GM11168 (cell line): ENCODE measurements at regions not wholly inside any gene's neighbourhood (a gene's known extent, or its start where the extent isn't known, plus 50 kb on each side); places are given as distances from the start of the nearest gene placed in this dataset.

Source experiments
- in situ Hi-C: fragments of 300-500 bp; cut with MboI; formaldehyde crosslinking; loops from one replicate; pipeline ENCODE4 v1.12.0; 2022; ENCODE audit warnings: low sequenced_read_pairs; ENCODE audit not compliant: unreplicated experiment

DNA sequence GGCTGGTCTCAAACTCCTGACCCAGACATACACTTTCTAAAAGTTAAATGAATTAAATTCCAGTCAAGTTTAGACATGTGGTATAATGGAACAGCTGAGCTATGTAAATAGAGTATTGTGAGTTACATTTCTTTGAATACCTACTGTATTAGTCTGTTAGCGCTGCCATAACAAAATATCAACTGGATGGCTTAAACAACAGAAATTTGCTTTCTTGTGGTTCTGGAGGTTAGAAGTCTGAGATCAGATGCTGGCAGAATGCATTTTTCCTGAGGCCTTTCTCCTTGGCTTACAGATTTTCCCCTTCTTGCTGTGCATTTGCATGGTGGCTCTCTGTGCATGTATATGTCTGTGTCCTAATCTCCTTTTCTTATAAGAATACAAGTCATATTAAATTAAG, 101.5 kb upstream of the TGFBR2 start:
- in situ Hi-C loops = no loop called here

DNA sequence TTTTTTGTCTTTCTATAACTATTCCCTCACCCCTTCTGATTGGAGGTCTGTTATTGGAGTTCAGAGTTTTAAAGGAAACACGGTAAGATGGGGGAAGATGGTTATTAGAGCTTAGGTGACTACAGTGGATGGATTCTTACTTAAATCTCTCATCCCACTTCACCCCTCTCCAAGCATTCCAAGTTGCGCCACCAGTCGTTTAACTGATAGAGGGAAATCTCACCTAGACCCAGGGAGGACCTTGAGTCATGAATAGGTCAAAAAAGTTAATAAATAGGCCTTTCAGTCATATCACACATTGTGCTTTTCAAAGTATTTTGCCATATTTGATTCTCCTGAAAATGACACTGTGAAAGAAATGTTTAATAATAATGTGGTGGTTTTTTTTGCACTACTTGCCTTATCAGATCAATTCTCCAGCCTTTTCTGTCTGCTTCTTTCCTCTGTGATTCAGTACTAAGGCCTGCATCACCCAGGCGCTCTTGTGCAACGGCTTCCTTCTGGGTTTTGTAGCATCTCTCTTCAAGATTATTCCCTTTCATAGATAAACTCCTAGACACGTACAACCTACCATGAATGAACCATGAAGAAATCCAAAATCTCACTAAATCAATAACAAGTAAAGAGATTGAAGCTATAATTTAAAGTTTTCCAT, 100.4 kb upstream of the TGFBR2 start:
- in situ Hi-C loops = no loop called here

DNA sequence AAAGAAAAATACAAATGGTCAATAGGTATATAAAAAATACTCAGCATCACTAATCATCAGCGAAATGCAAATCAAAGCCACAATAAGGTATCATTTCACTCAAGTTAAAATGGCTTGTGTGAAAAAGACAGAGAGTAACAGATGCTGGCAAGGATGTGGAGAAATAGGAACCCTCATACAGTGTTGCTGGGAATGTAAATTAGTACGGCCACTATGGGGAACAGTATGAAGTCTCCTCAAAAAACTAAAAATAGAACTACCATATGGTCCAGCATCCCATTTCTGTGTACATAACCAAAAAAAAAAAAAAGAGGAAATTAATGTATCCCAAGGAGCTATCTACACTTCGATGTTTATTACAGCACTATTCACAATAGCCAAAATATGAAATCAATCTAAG, 98.1 kb upstream of the TGFBR2 start:
- in situ Hi-C loops = no loop called here

DNA sequence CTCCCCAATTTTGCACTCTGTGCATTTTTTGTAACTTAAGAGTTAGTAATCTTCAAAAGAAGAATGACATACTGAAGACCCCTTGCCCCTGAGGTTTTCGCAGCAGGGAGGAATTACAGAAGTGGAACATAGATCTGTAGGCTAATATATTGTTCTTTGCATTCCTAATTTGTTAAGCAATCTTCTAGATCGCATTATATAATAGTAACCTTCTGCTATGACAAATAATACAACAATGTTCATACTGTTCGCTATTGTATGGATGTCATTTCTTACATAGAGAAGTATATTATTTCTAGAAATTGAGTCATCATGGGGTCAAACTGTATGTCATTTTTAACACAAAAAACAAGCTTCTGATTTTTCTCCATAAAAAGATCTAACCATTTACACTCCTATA, 95.8 kb upstream of the TGFBR2 start:
- in situ Hi-C loops = no loop called here

DNA sequence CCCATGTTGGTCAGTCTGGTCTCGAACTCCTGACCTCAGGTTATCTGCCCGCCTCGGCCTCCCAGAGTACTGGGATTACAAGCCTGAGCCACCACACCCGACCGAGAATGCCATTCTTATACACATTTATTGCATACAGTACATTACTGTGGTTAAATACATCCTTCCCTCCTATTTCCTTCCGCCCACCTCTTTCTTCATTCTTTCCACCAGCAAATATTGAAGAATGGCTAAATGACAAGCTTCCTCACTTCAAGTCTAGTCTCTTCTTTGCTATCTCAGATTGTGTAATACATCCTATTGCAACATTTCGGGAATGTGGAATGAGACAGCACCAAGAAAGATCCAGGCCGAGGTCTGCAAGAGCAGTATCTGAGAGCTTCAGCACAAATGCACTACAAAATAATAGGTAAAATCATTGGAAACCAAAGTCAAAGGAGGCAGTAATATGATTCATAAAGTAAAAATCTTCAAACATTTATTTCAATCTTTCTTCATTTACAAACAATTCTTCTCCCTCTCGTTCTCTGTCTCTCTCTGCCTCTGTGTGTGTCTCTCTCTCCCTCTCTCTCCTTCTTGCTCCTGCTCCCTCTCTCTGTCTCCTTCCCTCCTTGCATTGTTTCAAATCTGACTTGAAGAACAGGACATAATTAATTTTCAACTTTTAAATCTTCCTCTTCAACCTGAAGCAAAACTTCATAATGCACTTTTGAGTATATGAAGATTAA, 94.7 kb upstream of the TGFBR2 start:
- in situ Hi-C loops = no loop called here

DNA sequence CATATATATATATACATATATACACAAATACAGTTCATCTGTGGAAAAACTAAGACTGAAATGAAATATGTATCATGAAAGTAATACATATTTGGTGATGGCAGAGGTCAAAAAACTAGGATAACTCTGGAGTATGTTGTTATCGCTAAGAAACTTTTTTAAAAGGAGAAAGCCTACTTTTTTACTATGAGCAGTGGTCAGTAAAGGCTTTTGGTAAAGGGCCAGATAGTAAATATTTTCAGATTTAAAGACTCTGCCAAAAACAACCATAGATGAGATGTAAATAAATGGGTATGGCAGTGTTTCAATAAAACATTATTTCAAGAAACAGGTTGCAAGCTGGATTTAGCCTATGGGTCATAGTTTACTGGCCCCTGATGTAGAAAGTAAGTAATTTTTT, 93.8 kb upstream of the TGFBR2 start:
- in situ Hi-C loops = no loop called here

DNA sequence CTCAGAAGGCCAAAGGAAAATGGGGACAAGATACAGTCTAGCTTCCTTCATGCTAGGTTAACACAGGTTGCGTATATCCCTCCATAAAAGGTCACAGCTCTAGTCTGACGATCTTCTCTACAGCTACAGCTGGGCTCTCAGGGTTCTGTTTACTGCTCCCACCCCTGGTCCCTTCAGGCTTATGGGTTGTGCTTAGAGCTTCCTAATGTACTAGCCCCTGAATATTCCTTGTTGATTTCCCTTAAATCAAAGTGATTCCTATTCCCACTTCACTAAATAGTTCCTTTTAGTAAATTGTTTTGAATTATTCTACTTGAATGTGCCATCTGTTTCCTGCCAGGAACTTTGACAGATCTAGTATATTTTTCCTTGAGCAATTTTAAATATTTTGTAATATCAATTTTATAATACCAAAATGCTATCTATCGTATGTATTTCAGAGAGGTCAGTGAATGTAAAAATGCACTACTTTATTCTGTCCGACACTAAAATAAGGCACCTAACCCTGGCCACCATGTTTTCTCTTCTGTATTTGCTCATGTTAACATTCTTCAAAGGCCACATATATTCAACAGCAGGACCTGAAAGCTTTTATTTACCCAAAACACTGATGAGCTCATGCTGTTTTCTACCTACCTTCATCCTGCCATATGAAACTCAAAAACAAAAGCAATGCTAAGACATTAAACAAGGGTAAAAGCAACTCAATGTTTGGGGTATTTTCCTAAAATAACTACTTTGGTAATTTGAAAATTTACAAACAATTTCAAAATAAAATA, 92.8 kb upstream of the TGFBR2 start:
- in situ Hi-C loops = no loop called here

DNA sequence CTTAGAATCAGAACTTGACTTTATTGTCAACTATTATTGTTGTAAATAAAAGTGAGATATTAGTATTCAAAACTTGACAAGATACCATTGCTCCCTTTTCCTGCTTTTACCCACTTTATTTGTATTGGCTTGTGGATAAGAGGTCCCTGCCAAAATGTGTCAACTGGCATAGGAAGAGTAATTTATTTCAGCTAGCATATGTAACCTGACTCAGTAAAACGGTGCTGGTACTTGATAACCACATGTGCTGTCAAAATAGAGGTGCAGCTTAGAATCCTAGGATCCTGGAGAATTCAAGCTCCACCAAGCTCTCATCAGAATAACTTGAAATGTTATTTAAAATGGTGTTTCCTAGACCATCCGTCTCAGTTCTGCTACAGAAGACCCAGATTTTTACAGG, 90.2 kb upstream of the TGFBR2 start:
- in situ Hi-C loops = no loop called here

DNA sequence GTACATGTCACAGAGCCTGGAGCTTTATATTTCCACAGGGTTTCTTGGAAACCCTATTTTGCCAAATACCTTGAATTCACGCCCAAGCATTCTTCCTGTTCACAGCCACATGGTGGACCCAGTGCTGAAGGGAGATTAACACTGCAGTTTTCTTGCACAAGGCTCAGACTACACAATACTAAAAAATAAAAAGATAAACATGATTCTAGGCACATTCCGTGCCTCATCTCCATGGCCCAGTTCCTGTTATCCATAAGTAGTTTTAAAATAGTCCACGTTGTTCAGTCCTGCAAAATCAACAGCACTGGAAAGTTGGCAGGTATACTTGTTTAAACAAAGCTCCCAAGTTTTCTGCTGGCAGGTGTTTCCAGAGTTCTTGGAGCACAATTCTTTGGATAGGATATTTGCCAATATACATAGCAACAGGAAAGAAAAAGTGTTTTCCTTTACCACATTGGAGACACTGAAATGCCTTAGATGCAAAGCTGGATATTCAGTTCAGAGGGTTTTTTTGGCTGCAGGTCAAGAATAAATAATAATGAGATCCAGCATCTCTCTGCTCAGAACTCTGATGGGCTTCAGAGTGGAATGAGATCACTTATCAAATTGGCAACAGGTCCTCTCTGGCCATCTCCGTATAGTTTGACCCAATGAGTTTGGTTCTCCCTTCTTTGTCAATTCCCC, 88.1 kb upstream of the TGFBR2 start:
- in situ Hi-C loops = no loop called here

DNA sequence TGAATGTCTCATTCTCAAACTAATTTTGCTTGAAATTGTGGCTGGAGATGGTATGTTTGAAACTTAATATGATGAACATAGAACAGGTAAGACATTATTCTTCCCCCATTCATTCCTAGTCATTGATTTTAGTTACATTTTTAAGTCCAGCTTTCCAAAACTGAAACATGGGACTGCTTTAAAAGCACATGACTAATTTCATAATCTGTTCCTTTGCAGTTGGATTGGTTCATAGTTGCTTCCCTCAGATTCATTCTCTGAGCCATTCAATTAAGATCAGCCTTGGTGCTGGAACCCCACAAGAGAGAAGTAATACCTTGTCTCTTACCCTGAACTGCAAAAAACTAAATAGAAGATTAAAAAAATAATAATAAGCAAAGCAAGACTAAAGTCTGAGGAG, 87.5 kb upstream of the TGFBR2 start:
- in situ Hi-C loops = no loop called here

DNA sequence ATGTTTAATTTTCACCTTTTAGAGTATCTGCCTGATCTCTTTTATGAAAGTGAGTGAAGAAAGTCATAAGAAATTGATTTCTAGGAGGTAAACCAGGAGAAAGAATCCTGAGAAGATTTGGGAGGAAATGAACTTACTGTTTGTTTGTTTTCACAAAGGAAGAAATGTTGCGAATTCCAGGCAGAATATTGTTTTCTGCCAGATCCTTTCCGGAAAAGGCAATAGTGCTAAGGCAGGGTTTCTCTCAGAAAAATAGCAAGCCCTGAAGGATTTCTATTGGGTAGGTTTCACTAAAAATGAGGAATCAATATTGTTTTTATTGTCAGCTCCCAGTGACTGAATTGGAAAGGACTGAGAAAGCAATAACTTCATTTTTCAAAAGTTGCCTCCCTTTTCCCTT, 85.7 kb upstream of the TGFBR2 start:
- in situ Hi-C loops = no loop called here

DNA sequence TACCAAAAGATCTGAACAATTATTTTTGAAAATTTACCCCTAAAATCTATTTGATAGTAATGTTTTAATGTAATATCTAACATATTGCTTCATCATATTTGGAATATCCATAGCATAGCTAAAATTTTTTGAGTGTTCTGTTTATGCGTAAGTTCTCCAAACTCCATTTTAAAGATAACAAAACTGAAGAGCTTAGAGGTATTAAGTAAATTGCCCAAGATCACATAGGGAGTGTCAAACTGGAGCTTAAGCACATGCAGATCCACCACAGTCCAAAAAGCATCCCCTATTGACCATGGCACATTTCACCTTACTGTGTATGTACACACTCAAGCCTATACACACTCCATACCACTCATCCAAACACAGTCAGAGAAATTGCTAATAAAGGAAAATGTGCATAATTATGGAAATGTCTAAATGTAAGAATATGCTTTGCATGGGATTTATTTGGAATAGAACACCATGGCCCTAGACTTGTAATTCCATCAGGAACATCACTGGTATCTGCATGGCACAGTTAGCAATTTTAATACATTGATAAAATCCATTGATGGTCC, 85.2 kb upstream of the TGFBR2 start:
- in situ Hi-C loops = no loop called here

DNA sequence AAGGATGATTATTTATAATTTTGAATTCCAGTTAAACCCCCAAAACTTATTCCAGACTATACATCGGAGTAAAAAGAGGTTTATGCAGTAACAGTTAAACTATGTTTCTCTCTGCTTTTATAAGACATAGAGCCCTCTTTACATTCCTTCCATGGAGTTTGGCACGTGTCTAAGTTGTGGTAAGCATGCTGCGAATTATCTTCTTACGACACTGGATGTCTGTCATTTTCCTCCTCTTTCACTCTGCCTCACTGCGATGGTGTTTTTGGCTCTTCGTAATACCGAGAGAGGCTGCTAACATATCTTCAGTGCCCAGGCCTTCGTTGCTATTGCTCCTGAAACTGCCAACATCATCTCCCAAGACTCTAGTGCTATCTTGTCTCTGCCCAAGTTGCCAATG, 83.9 kb upstream of the TGFBR2 start:
- in situ Hi-C loops = no loop called here

DNA sequence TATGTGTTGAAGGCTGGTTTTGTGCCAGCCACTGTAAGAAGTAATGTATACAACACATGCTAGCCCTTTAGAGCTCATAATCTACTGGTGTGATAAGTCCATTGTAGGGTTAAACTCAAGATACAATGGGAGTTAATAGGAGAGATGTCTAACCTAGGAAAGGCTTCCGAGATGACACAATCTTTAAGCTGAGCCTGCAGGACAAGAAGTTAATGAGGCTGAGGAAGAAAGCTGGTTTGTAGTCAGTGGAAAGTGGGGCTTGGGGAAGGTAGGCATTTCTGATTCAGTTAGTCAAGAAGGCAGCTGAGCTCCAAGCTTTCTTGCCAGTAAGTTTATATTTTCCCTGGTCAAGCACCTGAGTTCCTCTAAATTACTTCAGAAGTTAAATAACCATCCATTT, 83.0 kb upstream of the TGFBR2 start:
- in situ Hi-C loops = no loop called here

- in situ Hi-C loops = no loop called here
Observed at GRCh38 chr3:30524357-30525040, 81.9 kb upstream of the TGFBR2 start.

DNA sequence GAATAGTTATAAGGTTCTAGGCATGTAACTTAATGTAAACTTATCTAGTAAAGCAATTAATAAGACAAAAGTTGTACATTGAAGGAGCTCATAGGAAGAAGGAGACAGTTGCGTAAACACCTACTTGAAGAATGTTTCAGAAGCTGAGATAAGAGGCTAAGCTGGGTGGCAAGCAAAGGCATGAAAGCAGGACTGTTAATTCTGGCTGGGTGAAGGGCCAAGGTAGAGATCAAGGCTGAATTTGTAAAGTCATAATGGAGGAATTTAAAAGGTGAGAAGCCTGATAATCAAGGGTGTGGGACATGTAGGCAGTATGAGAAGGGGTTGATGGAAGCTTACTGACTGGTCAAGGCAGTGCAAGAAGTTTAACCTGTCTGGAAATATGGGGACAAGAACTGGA, 80.4 kb upstream of the TGFBR2 start:
- in situ Hi-C loops = no loop called here

DNA sequence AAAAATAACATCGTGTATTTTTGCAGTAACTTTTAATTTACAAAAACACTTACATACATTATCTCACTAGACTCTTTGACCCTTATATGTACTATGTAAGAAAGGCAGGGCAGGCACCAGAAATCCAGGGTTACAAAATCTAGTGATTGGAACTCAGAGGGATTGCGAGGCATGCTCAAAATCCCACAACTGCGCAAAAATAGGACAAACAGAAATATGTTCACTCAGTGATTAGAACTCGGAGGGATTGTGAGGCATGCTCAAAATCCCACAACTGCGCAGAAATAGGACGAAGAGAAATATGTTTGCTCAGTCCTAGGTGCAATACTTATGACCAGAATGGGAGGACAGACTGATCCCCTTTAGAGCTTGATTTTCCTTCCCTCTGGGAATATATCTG, 79.2 kb upstream of the TGFBR2 start:
- in situ Hi-C loops = no loop called here

DNA sequence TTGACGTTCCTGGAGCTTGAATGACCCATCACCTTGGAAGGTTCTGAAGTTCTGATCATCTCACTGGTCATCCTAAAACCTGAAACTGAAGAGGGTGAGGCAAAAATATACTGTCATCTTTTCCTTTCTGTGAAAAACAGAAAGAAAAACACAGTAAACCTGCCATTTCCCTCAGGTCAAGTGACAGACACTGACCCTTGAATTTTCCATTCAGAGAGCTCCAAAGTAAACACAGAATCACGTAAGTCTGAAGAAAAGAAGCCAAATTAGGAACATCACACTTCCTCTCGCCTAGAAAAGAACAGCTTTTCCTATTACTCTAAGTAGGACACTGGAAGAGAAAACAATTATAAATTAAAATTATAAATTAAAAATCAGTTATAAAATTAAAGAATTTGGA, 78.7 kb upstream of the TGFBR2 start:
- in situ Hi-C loops = no loop called here

DNA sequence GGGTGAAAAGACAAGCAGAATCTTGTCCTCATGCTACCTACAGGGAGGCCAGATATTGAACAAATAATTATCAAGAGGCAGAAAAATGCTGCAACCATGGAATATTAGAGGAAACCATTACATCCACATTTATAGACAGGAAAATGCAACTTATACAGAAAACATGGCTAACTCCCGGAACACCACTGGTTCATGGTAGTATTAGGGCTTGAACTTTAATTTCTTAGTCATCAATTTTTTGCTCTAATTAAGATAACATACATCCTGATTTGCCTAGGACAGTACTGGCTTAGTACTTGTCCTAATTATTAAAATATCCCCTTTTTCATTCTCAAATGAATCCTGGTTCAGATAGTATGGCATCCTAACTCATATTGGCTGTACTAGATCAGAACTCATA, 76.3 kb upstream of the TGFBR2 start:
- in situ Hi-C loops = no loop called here

GRCh38 chr3:30531017-30531570, 75.3 kb upstream of the TGFBR2 start:
- in situ Hi-C loops = no loop called here
